Esophagus squamous epithelium (tissue), 5 donors: ENCODE measurements at regions not wholly inside any gene's neighbourhood (a gene's known extent, or its start where the extent isn't known, plus 50 kb on each side); places are given as distances from the start of the nearest gene placed in this dataset.

ENCODE experiments used
- DNase-seq: peaks from one replicate; lab custom pipeline; 2025; lab: John Stamatoyannopoulos, UW
- H3K27ac ChIP-seq, 4 donors: fragments of 200-600 bp; sonication (generic); one replicate each; pipeline ENCODE4 v1.5.1; 2016 to 2019; ENCODE audit warnings: mild to moderate bottlenecking in 1 of 4
- H3K27me3 ChIP-seq, 4 donors: fragments of 200-600 bp; sonication (generic); 1 replicate in 3 of 4; 2 replicates in 1 of 4; pipeline versions ENCODE4 v1.5.1 to v1.6.0; 2017 to 2021; ENCODE audit warnings: antibody characterized with exemption in 1 of 4
- H3K36me3 ChIP-seq, 3 donors: fragments of 200-600 bp; sonication (generic); one replicate each; pipeline ENCODE4 v1.5.1; 2016 to 2019
- H3K4me1 ChIP-seq, 3 donors: fragments of 200-600 bp; sonication (generic); one replicate each; pipeline ENCODE4 v1.5.1; 2017 to 2019
- H3K4me3 ChIP-seq, 4 donors: fragments of 200-600 bp; sonication (generic); 1 replicate in 3 of 4; 2 replicates in 1 of 4; pipeline ENCODE4 v1.5.1; 2016 to 2019; ENCODE audit warnings: mild to moderate bottlenecking in 2 of 4, moderate library complexity in 1 of 4
- H3K9me3 ChIP-seq, 3 donors: fragments of 200-600 bp; sonication (generic); one replicate each; pipeline ENCODE4 v1.5.1; 2016 to 2019
- POLR2A ChIP-seq, 4 donors: fragments of 450-650 bp; IDR thresholded peaks; one replicate each; pipeline ENCODE4 v1.6.1; 2017; ENCODE audit warnings: antibody characterized with exemption in 4 of 4, mild to moderate bottlenecking in 4 of 4, moderate library complexity in 3 of 4
- WGBS, 2 donors: methylation state at CpG; one replicate each; pipeline ENCODE4 v1.1.5; 2018; 5-methylcytosine and 5-hydroxymethylcytosine counted together
- intact Hi-C: fragments of 100-400 bp; cut with DNase I; formaldehyde crosslinking; loops from one replicate; pipeline ENCODE4 v1.15.0; 2022
- TF ChIP-seq, protein P1 (sequence below), 6 experiments: fragments of 450-650 bp in 4 of 6; fragments of 200-600 bp in 2 of 6; sonication (generic) in 2 of 6; IDR thresholded peaks; one replicate each; pipeline ENCODE4 v1.5.1; 2016 to 2019; ENCODE audit warnings: antibody characterized with exemption in 6 of 6, mild to moderate bottlenecking in 4 of 6, moderate library complexity in 4 of 6
- donor health status: DM: yes; HTN: yes; CAD: no.

DNA sequence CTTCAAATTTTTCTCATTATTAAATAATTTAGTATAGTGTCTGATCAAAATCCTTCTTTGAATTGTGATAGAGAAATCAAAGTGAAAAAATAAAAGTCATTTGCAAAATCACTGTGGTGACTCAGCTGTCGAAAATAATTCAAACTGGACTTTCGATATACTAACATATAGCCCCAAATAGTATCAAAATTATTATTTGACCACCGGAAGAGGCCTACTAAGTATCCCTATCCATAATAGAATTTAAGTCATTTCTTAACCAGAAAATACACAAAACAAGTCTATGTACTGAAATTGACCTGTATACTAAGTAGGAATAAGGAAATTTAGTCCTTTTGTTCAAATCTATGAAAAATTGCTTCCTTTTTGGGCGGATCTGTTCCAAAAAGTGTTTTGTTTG, 180.7 kb downstream of the MRPL39 start:
- no peaks in the 10 kb centered on the region for H3K4me1 ChIP-seq
- H3K27me3 ChIP-seq, result no peaks in the 10 kb centered on the region
- no peaks in the 10 kb centered on the region for H3K9me3 ChIP-seq
- no peak overlapping the region for H3K4me3 ChIP-seq
- DNase-seq, result no peak
- H3K36me3 ChIP-seq, result no peaks in the 10 kb centered on the region
- no peak overlapping the region for H3K27ac ChIP-seq
- TF ChIP-seq, protein P1, sequence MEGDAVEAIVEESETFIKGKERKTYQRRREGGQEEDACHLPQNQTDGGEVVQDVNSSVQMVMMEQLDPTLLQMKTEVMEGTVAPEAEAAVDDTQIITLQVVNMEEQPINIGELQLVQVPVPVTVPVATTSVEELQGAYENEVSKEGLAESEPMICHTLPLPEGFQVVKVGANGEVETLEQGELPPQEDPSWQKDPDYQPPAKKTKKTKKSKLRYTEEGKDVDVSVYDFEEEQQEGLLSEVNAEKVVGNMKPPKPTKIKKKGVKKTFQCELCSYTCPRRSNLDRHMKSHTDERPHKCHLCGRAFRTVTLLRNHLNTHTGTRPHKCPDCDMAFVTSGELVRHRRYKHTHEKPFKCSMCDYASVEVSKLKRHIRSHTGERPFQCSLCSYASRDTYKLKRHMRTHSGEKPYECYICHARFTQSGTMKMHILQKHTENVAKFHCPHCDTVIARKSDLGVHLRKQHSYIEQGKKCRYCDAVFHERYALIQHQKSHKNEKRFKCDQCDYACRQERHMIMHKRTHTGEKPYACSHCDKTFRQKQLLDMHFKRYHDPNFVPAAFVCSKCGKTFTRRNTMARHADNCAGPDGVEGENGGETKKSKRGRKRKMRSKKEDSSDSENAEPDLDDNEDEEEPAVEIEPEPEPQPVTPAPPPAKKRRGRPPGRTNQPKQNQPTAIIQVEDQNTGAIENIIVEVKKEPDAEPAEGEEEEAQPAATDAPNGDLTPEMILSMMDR (IDR thresholded peaks at IDR 0.05), result no peak
- no peak for TF ChIP-seq POLR2A (IDR thresholded peaks at IDR 0.05)
- intact Hi-C loops, result no loop called here
- 59 to 69% methylated on average over 4 of the region's 4 CpGs for WGBS, 2 donors

DNA sequence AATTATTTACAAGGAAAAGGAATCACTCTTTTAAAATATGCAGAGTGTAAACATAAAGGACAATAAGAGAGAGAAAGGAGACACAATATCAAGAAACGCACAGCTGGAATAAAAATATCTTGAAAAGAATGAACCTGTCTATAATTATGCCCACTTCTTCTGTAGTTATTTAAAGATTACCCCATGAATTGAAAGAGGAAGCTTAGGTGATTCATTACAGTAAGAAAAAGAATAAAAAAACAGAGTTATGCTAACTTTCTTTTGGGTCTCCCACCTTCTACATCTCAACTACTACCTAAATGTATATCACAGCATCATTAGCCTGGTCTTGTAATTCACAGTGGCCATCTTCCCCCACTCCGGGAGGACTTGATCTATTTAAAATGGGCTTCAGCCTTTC, 182.1 kb downstream of the MRPL39 start:
- Histone ChIP-seq H3K27me3 (no peaks in the 10 kb centered on the region), H3K4me1 (no peaks in the 10 kb centered on the region), H3K27ac (no peak overlapping the region), H3K4me3 (no peak overlapping the region), H3K36me3 (no peaks in the 10 kb centered on the region), H3K9me3 (no peaks in the 10 kb centered on the region)
- no peak for DNase-seq
- WGBS, 2 donors, result 57 to 76% methylated on average over 2 of the region's 2 CpGs
- intact Hi-C loops, result no loop called here
- no peak for TF ChIP-seq POLR2A (IDR thresholded peaks at IDR 0.05)
- TF ChIP-seq, protein P1 (IDR thresholded peaks at IDR 0.05), result no peak

DNA sequence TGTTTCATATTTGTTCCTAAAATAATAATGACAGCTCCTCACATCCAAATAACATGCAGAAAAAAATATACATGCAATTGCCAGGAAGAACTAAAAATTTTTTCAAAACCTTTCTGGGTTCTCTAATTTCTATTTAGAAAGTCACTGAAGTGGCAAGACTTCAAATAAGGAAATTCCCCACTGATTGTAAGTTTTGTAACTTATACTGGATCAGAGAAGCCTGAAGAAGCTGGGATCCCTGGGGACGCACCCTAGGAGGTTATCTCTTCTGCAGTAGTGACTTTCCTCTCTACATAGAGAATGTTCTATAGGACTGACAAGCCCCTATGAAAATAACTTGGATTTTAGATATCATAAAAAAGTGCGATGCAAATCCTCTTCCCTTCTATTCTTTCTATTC, 182.6 kb downstream of the MRPL39 start:
- Histone ChIP-seq H3K9me3 (no peaks in the 10 kb centered on the region), H3K36me3 (no peaks in the 10 kb centered on the region), H3K27ac (no peak overlapping the region), H3K4me1 (no peaks in the 10 kb centered on the region), H3K4me3 (no peak overlapping the region), H3K27me3 (no peaks in the 10 kb centered on the region)
- TF ChIP-seq, protein P1 (IDR thresholded peaks at IDR 0.05), result no peak
- no peak for TF ChIP-seq POLR2A (IDR thresholded peaks at IDR 0.05)
- 66 to 76% methylated on average over 2 of the region's 2 CpGs for WGBS, 2 donors
- DNase-seq, result no peak
- intact Hi-C loops, result no loop called here

GRCh38 chr21:25424048-25424447, 183.2 kb downstream of the MRPL39 start:
- no peaks in the 10 kb centered on the region for H3K9me3 ChIP-seq
- H3K36me3 ChIP-seq, result no peaks in the 10 kb centered on the region
- DNase-seq, result no peak
- no peak overlapping the region for H3K4me3 ChIP-seq
- no peaks in the 10 kb centered on the region for H3K4me1 ChIP-seq
- intact Hi-C loops, result no loop called here
- H3K27me3 ChIP-seq, result no peaks in the 10 kb centered on the region
- WGBS, 2 donors, result 42 to 55% methylated on average over 4 of the region's 4 CpGs
- no peak overlapping the region for H3K27ac ChIP-seq
- TF ChIP-seq, protein P1 (IDR thresholded peaks at IDR 0.05), result no peak
- TF ChIP-seq POLR2A (IDR thresholded peaks at IDR 0.05), result no peak

GRCh38 chr21:25422610-25423608, 184.4 kb downstream of the MRPL39 start:
- Histone ChIP-seq H3K4me3 (no peak overlapping the region), H3K27ac (no peak overlapping the region), H3K9me3 (no peaks in the 10 kb centered on the region), H3K36me3 (no peaks in the 10 kb centered on the region), H3K4me1 (no peaks in the 10 kb centered on the region), H3K27me3 (no peaks in the 10 kb centered on the region)
- TF ChIP-seq POLR2A (IDR thresholded peaks at IDR 0.05), result no peak
- TF ChIP-seq, protein P1 (IDR thresholded peaks at IDR 0.05), result no peak
- WGBS, 2 donors, result 63 to 65% methylated on average over 4 of the region's 4 CpGs
- intact Hi-C loops, result no loop called here
- DNase-seq, result no peak
